GM21576 (cell line): ENCODE measurements at regions not wholly inside any gene's neighbourhood (a gene's known extent, or its start where the extent isn't known, plus 50 kb on each side); places are given as distances from the start of the nearest gene placed in this dataset.

ENCODE experiments used
- ATAC-seq: cut with Tn5 transposase; IDR thresholded peaks from one replicate; pipeline ENCODE4 v1.9.1; 2021; ENCODE audit warnings: mild to moderate bottlenecking, moderate library complexity; ENCODE audit not compliant: unreplicated experiment

DNA sequence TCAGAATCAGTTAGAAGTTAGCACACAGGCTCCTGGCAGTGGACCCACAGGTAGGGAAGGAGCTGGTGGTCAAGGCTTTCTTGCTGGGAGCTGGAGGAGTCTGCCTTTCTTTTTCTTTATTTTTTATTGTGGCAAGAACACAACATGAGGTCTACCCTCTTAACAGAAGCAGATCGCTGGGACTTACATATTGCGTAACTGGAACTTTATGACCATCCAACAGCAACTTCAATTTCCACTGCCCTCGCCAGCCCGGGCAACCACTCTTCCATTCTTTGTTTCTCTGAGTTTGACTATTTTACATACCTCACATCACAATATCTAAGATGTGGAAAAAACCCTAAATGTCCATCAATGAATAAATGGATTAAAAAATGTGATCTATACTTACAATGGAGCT lies 147.8 kb upstream of the AJAP1 start:
- no peak for ATAC-seq

DNA sequence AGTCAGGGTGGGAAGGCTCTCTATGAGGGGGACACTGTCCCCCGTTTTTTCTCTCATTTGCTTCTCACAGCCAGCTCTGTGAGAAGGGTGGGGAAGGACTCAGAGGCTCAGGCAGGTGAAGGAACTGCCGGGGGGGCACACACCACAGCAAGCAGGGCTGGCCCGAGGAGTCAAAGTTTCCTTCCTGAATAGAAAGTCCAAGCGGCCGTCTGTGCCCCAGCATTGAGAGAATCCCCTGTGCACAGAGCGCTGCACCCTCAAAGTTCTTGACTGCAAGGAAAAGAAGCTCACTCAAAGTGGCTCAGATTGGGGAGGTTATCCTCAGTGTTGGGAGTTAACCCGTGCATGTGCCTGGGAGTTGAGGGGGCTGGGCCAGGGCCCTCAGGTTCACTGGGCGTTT lies 145.2 kb upstream of the AJAP1 start:
- no peak for ATAC-seq

DNA sequence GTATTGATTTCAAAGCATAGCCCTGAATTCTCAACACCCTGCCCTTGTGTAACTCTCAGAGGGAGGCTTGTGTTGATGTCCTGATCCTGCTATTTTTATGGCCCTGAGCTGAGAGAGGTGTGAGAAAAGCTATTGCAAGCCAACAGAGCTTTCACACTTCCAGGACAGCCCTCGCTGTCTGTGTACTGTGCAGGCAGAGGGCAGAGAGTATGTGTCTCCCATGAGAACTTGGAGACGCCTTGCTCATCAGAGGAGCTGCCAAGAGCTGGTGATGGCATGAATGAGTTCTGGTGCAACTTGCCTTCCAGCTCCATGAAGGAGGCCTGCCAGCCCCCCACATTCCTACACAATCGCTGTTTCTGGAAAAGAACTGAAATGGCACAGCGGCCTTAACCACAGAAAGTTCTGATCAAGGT lies 144.1 kb upstream of the AJAP1 start:
- ATAC-seq = no peak

DNA sequence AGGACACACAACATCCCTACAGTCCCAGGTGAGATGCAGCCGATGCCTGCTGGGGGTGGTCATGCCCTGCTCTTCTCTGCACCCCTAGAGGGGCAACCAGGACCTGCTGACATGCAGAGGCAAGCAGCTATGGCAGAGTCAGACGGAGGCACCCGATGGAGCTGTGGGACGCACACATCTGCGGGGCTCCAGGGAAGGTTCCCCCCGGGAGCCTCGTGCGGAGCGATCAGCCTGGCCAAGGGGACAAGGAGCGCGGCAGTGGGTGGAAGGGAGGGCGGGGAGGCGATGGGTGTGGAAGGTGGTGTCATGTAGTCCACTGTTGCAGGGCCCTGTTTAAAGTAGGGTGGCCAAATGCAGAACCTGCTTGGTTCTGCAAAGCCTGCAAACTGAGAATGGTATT lies 143.0 kb upstream of the AJAP1 start:
- ATAC-seq = no peak

DNA sequence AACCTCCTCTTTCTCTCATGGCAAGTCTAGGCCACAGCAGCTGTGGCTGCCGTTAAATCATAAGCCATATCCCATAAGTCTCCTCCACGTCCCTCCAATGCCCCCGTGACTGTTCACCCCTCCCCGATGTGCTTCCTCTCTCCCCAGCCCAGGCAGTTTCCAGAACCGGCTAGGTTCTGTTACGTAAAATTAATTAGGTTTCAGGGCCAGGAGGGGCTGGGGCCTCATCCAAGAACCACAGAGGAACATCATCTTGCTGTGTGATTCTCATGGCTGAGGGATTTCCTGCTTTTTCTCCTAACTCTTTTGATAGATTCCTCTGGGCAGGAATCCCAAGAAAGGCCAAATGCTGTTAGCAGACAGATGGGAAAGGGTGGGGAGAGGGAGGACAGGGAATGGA lies 141.8 kb upstream of the AJAP1 start:
- ATAC-seq = no peak

DNA sequence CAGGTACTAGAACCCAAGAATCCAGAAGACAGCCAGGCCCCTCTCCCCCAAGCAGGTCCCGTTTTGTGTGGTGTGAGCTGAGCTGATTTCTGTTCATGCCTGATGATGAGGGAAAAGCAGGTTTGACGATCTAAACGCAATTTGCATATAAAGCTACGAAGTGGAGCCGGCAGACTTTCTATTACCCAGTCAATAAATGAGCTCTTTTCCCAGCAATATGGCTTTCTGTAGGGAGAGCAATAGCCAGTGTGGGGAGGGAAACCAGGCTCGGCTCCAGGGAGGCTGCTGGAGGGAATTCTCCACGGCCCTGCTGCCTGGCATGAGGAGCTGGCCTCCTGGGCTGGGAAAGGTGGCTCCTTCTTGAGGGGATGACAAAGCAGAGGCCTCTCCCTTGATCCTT lies 140.7 kb upstream of the AJAP1 start:
- no peak for ATAC-seq

DNA sequence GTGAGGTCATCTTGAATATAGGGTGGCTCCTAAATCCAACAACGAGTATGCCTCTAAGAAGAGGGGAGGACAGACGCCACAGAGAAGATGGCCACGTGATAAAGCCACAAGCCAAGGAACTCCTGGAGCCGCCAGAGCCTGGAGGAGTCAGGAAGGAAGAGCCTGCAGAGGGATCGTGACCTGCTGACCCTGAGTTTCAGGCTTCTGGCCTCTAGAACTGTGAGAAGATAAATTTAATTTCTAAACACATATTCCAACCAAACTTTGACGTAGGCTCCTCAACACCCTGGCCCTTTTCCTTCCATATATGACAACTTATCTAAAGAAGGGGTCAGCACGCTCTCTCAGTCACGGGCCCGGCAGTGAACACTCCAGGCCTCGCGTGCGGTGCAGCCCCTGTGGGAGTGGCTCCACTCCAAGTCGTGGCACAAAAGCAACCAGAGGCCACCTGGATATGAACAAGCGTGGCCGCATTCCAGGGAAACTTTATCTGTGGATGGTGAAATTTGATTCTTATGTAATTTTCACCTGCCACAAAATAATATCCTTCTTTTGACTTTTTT lies 138.6 kb upstream of the AJAP1 start:
- ATAC-seq = no peak

DNA sequence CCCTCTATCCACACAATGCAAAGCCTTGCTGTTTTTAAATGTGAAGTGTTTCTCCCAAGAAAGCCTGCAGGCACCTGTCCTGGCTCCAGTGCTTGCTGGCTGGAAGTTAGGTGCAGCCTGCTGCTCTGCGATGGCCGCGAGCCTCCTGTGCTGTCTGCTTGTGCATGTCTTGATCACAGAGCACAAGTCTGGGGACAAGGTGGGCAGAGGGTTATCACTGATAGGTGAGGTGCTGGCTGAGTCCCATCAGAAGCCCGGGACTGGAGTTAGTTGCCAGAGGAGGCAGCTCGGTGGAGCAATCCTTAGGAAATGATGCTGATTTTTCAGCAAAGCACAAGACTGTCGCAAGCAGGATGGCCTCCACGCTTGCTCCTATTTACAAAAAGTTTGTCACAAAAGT lies 137.8 kb upstream of the AJAP1 start:
- no peak for ATAC-seq

DNA sequence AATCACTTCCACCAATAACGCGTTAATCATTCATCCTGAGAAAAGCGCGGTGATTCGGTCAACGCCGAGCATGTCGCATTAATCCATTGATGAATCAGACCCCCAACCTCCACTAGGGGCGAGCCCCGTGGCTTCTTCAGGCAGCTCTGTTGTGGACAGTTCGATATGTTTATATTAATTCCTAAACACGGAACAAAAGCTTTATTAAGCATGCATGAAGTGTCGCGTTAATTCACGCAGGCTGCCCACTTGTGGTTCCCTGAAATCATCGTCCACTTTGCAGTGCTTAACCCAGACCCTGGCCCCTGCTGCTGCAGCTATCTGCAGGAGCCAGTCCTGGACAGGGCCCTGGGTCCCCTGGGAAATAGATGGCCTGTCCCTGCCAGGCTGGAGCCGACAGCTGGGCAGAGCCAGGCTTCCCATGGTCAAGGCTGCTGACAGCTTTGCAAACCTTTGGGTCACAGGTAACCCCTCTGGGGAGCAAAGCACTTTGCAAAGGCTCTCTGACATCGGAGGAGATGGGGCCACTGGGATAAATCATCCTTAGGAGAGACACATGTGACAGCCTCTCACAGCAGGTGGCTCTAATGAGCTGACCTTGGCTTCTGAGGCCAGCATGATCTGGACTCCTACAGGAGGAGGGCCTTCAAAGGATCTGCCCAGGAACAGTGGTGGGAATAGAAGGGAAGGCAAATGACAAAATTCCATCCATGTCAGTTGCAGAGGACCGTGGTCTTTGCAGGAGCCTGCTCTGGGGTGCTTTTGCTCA lies 137.0 kb upstream of the AJAP1 start:
- no peak for ATAC-seq

DNA sequence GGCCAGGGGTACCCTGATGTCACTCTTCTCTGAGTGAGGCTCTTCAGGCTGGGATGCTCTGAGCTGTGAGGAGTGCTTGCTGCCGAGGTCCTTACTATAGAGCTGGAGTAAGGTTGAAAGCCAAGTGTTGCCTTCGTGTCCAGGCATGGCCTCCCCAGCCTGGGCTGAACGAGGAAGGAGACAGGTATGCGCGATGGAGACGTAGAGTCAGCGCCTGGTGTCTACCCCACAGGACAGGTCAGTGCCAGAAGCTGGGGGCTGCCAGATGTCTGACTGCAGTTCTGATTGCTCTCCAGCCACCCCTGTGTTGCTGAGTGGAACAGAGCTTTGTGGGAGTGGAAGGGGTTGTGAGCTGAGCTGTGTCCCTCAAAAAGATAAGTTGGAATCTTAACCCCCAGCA lies 135.8 kb upstream of the AJAP1 start:
- no peak for ATAC-seq

DNA sequence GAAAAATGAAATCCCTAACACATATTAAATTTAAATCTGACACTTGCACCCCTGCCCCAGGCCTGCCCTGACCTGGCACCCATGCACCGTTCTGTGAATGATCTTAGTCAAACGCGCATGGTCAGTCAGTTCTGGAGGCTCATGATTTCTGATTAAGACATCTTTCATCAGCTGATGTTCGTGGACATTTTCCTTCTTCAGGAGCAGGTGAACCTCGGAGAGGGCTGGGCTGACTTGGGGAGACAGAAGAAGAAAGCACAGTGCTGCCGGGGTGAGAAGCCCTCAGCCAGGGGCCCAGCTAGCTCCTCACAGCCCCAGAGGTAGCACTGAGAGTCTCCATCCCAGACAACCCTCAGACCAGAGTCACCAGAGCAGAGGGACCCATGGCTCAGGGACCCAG lies 134.5 kb upstream of the AJAP1 start:
- ATAC-seq = no peak

DNA sequence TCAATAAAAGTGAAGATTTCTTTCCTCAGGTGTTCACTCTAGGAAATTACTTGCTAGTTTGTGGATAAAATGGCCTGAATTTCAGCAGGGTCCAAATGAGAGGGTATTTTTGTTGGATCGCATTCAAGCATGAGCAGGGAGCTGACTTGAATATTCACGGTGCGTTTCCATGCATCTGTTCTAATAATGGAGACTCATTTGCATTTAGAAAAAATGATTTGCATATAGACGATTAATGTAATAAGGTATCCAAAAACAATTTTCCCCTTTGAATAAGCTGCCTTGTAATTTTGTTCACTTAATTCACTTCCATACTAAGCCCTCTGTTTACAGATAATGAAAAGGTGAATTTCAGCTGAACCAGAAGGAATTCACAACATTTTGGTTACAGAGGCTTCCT lies 130.9 kb upstream of the AJAP1 start:
- no peak for ATAC-seq

DNA sequence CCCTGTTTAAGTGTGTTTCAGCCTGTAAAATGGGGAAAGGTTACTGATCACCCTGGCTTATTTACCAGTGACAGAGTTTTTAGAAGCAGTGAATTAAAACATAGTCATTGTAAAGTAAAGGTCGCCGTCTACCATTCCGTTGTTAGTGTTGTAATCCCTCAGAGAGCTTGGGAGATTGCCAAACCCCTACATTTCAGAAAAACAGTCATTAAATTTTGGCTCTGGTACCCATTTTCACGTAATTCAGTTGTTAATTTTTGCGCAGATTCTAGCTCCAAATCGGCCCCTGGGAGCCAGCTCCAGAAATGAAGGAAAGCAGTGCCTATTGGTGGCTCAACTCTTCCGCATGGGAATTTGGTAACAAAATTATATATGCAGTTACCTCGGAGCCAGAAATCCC lies 127.7 kb upstream of the AJAP1 start:
- ATAC-seq = no peak

DNA sequence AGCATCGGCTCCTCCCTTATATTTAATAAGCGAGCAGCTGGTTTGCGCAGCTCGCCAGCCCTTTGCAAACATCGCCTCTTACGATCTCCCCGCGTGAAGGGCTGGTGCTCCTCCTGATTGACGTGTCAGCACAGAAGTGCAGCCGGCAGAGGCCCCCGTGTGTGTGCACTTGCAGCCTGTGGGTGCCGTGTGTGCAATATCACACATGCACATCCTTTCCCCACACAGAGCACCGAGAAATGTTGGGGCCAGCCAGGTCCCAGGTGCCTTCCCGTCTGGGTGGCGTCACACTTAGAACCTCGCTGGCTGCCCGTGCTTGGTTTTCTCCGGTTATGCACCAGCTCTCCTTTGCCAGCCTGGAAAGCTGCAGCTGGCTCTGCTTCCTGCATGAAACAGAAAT lies 126.6 kb upstream of the AJAP1 start:
- no peak for ATAC-seq

DNA sequence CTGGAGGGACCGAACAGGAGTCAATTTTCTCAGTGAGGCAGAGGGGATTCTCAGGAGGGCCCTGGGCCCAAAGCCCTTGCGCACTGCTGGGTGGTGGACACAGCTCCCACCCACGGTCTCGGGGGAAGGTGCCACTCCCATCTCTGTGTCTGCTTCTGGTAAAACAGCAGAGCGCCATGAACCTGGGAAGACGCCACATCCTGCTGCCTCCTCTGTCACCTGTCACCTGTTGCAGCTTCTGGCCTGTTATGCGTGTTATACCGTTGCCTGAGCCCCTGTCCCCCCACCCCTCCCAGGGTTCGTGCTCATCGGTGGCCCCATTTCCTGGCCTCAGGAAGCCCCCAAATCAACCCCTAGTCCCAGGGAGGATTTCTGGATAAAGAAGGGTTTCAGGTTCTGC lies 125.8 kb upstream of the AJAP1 start:
- no peak for ATAC-seq

DNA sequence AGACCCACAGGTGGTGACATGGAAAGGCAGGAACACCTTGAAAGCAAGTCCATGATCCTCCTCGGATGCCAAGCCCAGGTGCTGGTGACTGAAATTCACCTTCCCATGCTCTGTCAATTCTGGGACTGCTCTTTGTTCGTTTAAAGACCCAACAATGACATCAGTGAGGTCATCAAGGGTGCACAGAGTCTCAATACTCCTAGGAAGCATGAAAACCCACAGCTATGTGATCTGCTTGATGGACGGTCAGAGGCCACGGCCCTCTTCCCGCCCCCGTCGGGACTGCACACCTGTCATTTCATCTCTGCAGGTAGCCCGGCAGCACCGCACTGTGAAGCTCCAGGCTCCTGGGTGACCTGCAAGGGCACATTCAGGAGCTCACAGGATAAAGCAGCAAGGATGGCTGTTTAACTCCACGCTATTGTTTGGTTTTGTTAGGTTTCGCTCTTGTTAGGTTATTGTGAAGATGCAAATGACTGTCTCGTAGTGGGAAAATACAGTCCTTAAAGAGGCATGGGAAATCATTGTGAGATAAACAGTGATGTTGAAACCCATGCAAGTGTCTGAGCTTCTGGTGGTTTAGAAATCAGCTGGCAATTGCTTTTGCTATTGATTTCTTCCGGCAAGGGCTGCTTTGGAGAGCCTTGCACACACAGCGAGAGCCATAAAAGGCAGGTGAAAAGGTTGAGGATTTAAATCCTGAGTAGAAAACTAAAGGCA lies 124.8 kb upstream of the AJAP1 start:
- ATAC-seq = no peak

DNA sequence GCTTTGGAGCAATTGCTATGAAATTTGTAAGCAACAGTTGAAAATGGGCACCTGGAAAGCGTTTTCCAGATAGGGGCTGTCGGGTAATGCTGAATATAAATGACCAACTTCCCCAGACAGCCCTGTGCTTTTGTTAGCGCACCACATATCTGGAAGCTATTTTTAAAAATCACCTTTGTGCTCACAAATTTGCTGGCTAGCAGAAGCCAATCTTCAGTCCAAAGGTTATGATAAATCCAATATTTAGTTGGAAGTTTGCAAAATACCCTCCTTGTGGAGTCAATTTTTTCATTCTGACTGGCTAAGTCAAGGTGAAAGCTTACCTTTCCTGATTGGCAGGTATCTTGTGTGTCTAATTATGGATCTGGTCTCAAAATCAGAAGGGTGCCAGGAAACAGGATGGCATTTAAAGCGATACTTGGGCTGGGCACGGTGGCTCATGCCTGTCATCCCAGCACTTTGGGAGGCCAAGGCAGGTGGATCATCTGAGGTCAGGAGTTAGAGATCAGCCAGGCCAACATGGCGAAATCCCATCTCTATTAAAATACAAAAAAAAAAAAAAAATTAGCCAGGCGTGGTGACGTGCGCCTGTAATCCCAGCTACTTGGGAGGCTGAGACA lies 124.1 kb upstream of the AJAP1 start:
- ATAC-seq = no peak

DNA sequence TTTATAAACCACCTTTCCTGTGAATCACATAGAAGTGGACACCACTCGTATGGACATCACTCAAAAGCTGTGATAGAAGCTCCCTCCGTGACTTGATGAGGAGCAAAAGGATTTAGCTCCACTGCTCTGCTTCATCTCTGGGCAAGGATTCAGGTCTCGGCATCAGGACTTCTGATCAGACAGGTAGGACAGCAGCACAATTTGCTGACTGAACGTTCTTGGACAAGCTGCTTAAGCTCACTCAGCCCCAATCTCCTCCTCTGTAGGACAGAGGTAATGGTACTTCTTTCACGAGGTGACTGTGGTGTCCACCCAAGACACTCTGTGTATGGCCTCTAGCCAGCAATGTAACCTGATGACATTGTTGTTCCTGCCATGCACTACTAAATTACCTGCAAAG lies 122.6 kb upstream of the AJAP1 start:
- ATAC-seq = no peak

DNA sequence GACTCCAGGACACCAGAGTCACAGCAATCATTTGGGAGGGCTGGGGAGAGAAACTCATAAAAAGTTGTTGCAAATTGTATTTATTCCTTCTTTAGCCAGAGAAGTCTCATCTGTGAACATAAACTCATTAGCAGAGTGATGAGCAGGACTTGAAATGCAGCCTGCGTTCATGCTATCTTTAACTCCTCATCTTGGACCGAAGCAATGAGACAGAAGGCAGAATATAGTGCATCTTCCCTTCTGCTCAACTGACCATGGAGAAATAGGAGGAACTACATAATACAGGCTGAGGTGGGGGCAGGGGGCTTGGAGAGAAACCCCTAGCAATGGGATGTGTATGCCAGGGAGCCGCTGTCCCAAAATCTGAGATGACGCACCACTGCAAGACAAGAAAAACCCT lies 121.8 kb upstream of the AJAP1 start:
- ATAC-seq = no peak

DNA sequence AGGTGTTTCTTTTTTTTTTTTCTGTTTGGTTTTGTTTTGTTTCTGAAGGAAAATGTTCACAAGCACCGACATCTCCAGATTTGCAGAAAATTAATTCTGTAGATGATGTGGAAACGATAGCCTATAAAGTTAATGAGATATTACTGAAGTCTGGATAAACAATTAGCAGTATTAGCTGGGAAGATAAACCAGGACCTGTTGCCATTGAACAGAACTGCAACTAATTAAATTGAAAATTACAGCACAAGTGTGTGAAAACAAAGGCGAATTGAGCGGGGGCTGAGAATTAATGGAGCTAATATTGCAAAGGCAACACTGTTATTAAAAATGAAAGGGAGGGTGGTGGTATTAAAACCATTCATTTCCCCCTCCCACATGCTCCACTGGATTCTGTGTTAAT lies 107.5 kb upstream of the AJAP1 start:
- ATAC-seq = no peak

DNA sequence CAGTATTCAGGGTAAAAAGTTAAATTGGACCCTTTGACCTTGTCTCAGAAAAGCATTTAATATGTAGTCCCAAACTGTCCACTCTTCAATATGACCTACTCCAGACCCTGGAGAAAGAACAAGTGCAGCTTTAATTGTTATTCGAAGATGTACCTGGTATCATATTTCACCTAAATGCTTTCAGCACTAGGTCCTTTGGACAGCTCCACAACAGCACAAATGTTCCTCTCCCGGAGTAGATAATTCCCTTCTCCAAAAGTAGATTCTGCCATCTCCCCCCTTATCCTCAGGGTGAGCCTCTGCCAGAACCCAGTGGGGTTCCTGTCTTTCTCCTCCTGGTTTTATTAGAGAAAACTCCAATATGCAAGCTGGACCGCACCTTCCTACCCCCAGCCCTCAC lies 104.5 kb upstream of the AJAP1 start:
- ATAC-seq = no peak

DNA sequence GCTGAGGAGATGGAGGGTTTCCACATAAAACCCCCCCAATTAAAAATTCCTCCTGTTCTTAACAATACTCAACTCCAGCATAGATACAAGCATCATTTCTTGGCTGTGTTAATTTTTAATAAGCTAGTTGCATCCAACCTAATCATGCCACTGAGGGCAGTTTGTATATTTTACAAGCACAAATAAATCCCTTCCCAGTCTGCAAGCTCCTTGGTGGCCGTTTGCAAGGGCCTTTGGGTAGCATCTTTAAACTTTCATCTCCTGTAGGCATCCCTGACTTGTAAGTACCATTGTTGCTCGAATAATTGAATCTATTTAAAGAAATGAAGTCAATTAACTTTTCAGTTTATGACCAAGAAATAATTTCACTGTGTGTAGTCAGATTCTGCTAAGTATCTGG lies 103.5 kb upstream of the AJAP1 start:
- no peak for ATAC-seq
